T-helper 2 cell treated with Interferon-gamma antibody and Interleukin-4, amounts not matched to agents 5 μg/mL and 100 μg/mL, for 36 hours (primary cell): ENCODE measurements at regions not wholly inside any gene's neighbourhood (a gene's known extent, or its start where the extent isn't known, plus 50 kb on each side); places are given as distances from the start of the nearest gene placed in this dataset.

Experiments
- DNase-seq: peaks from one replicate; pipeline ENCODE4 v3.0.0; 2021; ENCODE audit warnings: low spot score
- H3K27ac Mint-ChIP-seq: one replicate; pipeline ENCODE4 v1.8.0; 2021; ENCODE audit warnings: mild to moderate bottlenecking, mixed read lengths
- H3K27me3 Mint-ChIP-seq: one replicate; pipeline ENCODE4 v1.8.0; 2021; ENCODE audit warnings: low read depth, mixed read lengths
- H3K36me3 Mint-ChIP-seq: one replicate; pipeline ENCODE4 v1.8.0; 2021; ENCODE audit warnings: low read depth, mixed read lengths
- H3K4me1 Mint-ChIP-seq: one replicate; pipeline ENCODE4 v1.8.0; 2021; ENCODE audit warnings: low read depth, mixed read lengths
- H3K4me3 Mint-ChIP-seq: one replicate; pipeline ENCODE4 v1.8.0; 2022; ENCODE audit warnings: mild to moderate bottlenecking, moderate library complexity, mixed read lengths
- H3K9me3 Mint-ChIP-seq: one replicate; pipeline ENCODE4 v1.8.0; 2021; ENCODE audit warnings: mixed read lengths

DNA sequence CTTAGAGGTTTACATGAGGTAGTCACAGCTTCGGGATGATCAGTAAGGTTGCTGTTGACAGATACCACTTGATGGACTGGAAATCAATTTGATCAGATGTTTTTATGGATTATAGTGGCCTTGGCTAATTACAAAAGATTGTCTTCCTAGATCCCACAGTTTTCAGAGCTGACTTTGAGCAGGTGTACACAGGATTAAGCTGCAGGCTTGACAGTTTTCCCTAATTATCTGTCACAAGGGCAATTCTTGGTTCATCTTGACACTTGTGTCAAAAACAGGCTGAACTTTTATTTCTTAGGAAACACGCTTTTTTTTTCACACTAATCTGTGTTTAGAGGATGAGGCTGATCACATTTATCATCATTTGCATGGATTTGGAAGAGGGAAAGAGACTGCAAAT lies 824.0 kb upstream of the PIK3C3 start:
- Mint-ChIP-seq H3K27ac (no peak overlapping the region), H3K36me3 (no peaks in the 10 kb centered on the region), H3K4me3 (no peak overlapping the region), H3K27me3 (no peaks in the 10 kb centered on the region), H3K9me3 (peaks cover 28% of the 10 kb centered on the region), H3K4me1 (no peaks in the 10 kb centered on the region)
- DNase-seq = no peak

DNA sequence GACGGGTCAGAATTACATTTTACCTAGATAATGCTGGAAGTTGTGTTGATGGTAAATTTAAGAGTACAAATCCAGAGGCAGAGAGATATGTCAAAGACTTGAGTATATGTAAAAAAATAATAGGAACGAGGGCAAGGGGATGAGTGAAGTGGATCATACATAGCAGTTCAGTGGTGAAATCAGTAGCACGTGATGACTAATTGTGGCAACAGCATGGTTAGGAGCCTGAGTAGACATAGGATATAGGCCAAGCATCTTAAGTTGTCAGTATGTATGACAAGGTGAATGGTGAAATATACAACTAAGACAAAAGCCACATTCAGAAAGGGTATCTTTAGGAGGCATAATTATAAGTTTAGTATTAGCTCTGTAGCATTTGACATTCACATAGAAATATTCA lies 826.5 kb upstream of the PIK3C3 start:
- Mint-ChIP-seq H3K27ac (no peak overlapping the region), H3K36me3 (no peaks in the 10 kb centered on the region), H3K4me1 (no peaks in the 10 kb centered on the region), H3K9me3 (peaks cover 22% of the 10 kb centered on the region), H3K4me3 (no peak overlapping the region), H3K27me3 (no peaks in the 10 kb centered on the region)
- no peak for DNase-seq

DNA sequence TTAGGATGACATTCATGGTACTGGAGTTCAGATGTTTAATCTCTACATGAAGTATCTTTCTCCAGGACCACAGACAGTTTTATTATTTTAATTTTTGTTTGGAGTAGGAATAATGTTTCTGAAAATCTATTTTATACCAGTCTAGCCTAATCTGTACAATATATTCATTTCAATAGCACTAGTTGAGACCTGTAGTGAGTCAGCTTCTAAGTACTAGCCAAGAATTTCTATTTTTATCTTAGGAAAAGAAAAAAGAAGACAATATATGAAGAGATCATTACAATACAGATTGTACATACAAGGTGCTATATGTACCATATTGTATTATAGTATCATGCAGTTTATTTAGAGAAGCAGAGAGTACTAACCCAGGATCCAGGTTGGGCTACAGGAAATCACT lies 826.9 kb upstream of the PIK3C3 start:
- Mint-ChIP-seq H3K36me3 (no peaks in the 10 kb centered on the region), H3K4me3 (no peak overlapping the region), H3K9me3 (peaks cover 20% of the 10 kb centered on the region), H3K4me1 (no peaks in the 10 kb centered on the region), H3K27ac (no peak overlapping the region), H3K27me3 (no peaks in the 10 kb centered on the region)
- no peak for DNase-seq

GRCh38 chr18:41126541-41127235 lies 828.3 kb upstream of the PIK3C3 start:
- no peak for DNase-seq
- no peaks in the 10 kb centered on the region for H3K27me3 Mint-ChIP-seq
- H3K4me3 Mint-ChIP-seq = no peak overlapping the region
- no peak overlapping the region for H3K27ac Mint-ChIP-seq
- no peaks in the 10 kb centered on the region for H3K36me3 Mint-ChIP-seq
- H3K4me1 Mint-ChIP-seq = no peaks in the 10 kb centered on the region
- H3K9me3 Mint-ChIP-seq = peaks cover 22% of the 10 kb centered on the region

DNA sequence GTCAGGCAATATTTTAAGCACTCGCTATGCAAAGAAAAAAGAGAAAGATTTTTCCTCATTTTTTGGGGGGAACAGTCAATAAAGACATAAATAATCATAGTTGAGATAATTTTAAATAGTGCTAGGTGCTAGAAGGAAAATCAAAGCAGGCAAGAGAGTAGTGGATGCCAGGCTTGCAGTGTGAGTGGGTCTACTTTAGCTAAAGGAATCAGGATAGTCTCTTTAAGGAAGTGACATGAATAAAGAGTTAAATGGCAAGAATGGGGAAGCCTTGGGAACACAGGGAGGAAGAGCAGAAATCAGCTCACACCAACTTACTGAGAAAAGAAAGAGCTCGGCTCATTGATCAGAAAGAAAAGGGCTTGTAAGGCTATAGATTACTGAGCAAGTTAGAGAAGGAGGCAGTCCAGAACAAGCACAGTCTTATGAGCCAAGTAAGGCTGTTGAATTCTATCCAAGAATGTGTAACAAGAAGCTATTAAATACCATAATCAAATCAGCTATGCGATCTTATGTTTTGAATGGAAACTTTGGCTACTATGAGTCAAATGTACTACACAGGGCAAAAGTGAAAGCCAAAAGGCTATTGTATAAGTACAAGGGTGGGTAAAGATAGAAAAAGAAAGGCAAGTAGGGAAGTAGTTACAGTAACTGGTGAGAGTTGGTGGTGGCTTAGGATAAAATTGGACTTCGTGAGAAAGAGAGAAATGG lies 833.8 kb upstream of the PIK3C3 start:
- H3K36me3 Mint-ChIP-seq = no peaks in the 10 kb centered on the region
- no peak overlapping the region for H3K27ac Mint-ChIP-seq
- H3K9me3 Mint-ChIP-seq = peaks cover 34% of the 10 kb centered on the region
- DNase-seq = no peak
- no peak overlapping the region for H3K4me3 Mint-ChIP-seq
- H3K27me3 Mint-ChIP-seq = no peaks in the 10 kb centered on the region
- H3K4me1 Mint-ChIP-seq = no peaks in the 10 kb centered on the region

DNA sequence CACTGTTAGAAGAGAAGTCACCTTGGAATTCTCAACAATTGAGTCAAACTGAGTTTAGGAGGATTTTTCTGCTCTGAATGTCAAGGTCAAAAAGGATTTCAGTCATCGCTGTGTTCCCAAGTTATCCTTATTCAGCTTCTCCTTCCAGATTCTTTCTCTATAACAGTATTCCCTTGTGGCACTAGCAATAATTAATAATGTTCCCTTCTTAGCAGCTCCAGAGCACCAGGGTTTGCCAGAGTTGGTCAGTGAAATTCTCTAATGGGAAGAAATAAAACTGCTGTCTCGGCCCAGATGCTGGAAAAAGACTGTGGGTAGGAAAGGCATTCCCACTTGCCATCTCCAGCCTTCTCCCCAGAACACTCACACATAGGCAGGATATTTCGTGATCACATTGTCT lies 836.0 kb upstream of the PIK3C3 start:
- no peak overlapping the region for H3K4me3 Mint-ChIP-seq
- peaks cover 35% of the 10 kb centered on the region for H3K9me3 Mint-ChIP-seq
- no peaks in the 10 kb centered on the region for H3K27me3 Mint-ChIP-seq
- DNase-seq = no peak
- no peaks in the 10 kb centered on the region for H3K36me3 Mint-ChIP-seq
- no peaks in the 10 kb centered on the region for H3K4me1 Mint-ChIP-seq
- no peak overlapping the region for H3K27ac Mint-ChIP-seq

DNA sequence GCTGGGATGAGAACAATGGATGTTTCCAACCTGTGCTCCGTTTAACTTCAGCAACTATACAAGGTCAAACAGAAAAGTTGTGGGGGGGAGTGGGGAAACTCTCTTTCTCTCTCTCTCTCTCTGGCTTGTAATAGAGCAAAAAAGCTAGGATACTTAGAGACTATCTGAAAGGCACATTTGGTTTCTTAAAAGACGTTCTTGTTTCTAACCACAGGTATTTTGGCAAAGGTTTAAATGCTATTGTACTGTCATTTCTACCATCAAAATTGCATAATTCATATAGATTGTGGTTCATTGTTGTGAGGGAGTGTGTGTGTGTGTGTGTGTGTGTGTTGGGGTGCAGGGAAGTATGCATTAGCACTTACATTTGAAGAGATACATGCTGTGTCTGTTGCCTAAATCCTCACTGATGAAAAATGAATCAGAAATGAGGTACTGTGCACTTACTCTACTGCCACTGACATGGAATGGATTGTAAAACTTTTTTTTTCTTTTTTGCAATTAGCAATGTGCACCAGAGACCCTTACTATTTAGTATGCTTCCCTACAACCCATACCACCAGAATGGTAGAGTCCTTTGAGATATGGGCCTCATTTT lies 841.0 kb upstream of the PIK3C3 start:
- no peak for DNase-seq
- Mint-ChIP-seq H3K4me3 (no peak overlapping the region), H3K36me3 (no peaks in the 10 kb centered on the region), H3K9me3 (peaks cover 27% of the 10 kb centered on the region), H3K27ac (no peak overlapping the region), H3K27me3 (no peaks in the 10 kb centered on the region), H3K4me1 (no peaks in the 10 kb centered on the region)

DNA sequence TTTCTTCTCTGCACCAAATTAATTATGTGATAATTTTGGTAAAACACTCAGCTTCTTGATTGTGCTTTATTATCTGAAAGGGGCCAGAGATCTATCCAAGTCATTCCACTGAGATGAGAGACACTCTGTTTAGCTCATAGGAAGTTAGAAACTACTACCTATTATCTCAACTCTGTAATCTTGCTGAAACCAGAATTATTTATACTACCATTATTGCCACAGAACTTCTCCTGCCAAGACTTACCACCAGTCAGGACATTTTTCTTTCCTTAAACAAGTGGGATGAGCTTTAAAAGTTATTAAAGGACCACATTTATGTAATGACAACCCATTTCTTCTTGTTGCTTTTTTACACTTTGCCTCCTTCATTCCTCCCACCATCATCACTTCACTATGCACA lies 855.6 kb upstream of the PIK3C3 start:
- H3K4me1 Mint-ChIP-seq = no peaks in the 10 kb centered on the region
- no peaks in the 10 kb centered on the region for H3K36me3 Mint-ChIP-seq
- no peak overlapping the region for H3K4me3 Mint-ChIP-seq
- H3K9me3 Mint-ChIP-seq = peaks cover 19% of the 10 kb centered on the region
- no peak overlapping the region for H3K27ac Mint-ChIP-seq
- H3K27me3 Mint-ChIP-seq = no peaks in the 10 kb centered on the region
- DNase-seq = no peak

DNA sequence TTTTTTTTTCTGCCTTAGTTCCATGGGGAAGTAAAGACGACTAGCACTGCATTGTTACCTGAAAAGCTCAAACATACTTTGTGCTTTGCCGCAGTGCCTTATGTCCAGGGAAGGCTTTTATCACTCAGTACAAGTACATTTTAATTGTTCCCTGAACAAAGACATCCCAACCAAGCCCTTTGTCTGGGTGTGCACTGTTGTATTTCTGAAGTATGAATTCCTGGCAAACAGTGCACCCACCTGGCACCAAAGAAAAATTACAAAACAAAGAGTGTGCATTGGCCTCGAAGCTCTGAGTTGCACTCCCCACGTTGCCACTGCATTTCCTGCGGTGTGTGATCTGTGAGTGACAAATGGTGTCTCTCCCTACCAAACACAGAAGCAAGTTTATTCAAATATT lies 858.5 kb upstream of the PIK3C3 start:
- H3K36me3 Mint-ChIP-seq = no peaks in the 10 kb centered on the region
- H3K4me1 Mint-ChIP-seq = no peaks in the 10 kb centered on the region
- no peak overlapping the region for H3K27ac Mint-ChIP-seq
- DNase-seq = no peak
- H3K9me3 Mint-ChIP-seq = peaks cover 30% of the 10 kb centered on the region
- no peak overlapping the region for H3K4me3 Mint-ChIP-seq
- H3K27me3 Mint-ChIP-seq = no peaks in the 10 kb centered on the region

- no peaks in the 10 kb centered on the region for H3K4me1 Mint-ChIP-seq
- H3K4me3 Mint-ChIP-seq = no peak overlapping the region
- no peak for DNase-seq
- H3K36me3 Mint-ChIP-seq = no peaks in the 10 kb centered on the region
- H3K27ac Mint-ChIP-seq = no peak overlapping the region
- H3K27me3 Mint-ChIP-seq = no peaks in the 10 kb centered on the region
- H3K9me3 Mint-ChIP-seq = peaks cover 33% of the 10 kb centered on the region
These were observed 878.0 kb upstream of the PIK3C3 start for GRCh38 chr18:41077076-41077475.

- H3K27me3 Mint-ChIP-seq = no peaks in the 10 kb centered on the region
- DNase-seq = no peak
- H3K9me3 Mint-ChIP-seq = peaks cover 27% of the 10 kb centered on the region
- H3K27ac Mint-ChIP-seq = no peak overlapping the region
- no peaks in the 10 kb centered on the region for H3K36me3 Mint-ChIP-seq
- no peak overlapping the region for H3K4me3 Mint-ChIP-seq
- H3K4me1 Mint-ChIP-seq = no peaks in the 10 kb centered on the region
These were observed 879.8 kb upstream of the PIK3C3 start for GRCh38 chr18:41075212-41075611.

DNA sequence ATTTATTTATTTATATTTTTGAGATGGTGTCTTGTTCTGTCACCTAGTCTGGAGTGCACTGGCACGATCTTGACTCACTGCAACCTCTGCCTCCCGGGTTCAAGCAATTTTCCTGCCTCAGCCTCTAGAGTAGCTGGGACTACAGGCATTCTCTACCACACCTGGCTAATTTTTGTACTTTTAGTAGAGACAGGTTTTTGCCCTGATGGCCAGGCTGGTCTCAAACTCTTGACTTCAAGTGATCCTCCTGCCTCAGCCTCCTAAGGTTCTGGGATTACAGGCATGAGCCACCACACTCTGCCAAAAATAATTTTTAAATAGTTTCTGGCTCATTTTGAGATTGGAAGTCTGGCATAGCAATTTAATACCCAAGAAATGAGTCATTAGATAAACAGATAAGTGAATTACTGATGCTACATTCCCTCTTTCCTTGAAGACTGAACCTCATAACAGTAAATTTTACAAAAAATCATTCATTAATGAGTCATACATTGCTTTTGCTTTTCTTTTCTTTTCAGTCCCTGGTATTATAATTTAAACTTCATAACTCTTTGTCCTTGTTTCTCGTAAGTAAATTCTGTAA lies 881.6 kb upstream of the PIK3C3 start:
- H3K4me3 Mint-ChIP-seq = no peak overlapping the region
- no peaks in the 10 kb centered on the region for H3K36me3 Mint-ChIP-seq
- no peaks in the 10 kb centered on the region for H3K4me1 Mint-ChIP-seq

GRCh38 chr18:41072946-41073345 lies 882.1 kb upstream of the PIK3C3 start:
- Mint-ChIP-seq H3K4me3 (no peak overlapping the region), H3K36me3 (no peaks in the 10 kb centered on the region), H3K4me1 (no peaks in the 10 kb centered on the region), H3K9me3 (peaks cover 23% of the 10 kb centered on the region), H3K27me3 (no peaks in the 10 kb centered on the region), H3K27ac (no peak overlapping the region)
- no peak for DNase-seq

More for the DNA sequence above, 881.6 kb upstream of the PIK3C3 start:
- Mint-ChIP-seq H3K27ac (no peak overlapping the region), H3K27me3 (no peaks in the 10 kb centered on the region), H3K9me3 (peaks cover 28% of the 10 kb centered on the region)
- no peak for DNase-seq

- Mint-ChIP-seq H3K4me1 (no peaks in the 10 kb centered on the region), H3K4me3 (no peak overlapping the region), H3K27ac (no peak overlapping the region), H3K9me3 (peaks cover 17% of the 10 kb centered on the region), H3K27me3 (no peaks in the 10 kb centered on the region), H3K36me3 (no peaks in the 10 kb centered on the region)
- DNase-seq = no peak
These were observed 883.2 kb upstream of the PIK3C3 start for GRCh38 chr18:41071826-41072225.
